ENCODE measurements at regions not wholly inside any gene's neighbourhood (a gene's known extent, or its start where the extent isn't known, plus 50 kb on each side); places are given as distances from the start of the nearest gene placed in this dataset.

DNA sequence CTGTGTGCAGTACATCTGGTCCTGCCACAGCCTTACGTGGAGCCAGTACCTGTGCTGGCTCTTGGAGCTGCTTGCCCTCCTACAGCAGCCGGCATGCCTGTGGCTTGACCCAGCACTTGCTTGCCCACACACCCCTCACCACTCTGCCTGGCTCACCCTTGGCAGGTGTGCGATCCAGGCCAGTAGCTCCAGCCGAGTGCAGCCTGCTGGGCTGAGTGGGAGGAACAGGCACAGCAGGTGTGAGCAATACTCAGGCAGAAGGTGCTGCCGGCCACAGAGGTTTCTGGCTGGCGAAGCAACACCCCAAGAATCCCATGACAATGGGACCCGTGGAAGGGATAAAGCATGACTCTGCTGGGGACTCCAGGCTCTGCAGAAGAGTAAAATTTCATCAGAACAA is 173.5 kb upstream of the ADCY1 start:
- H3K9me3 Mint-ChIP-seq, result peaks cover 8 to 13% of the 10 kb centered on the region in 2 experiments; a peak in 4 of 5 replicates
- no peaks in the 10 kb centered on the region for H3K23me2 ChIP-seq (ENCODE audit: insufficient read length, low read depth, low read length, poor library complexity, severe bottlenecking)
- H3K36me3 Mint-ChIP-seq (ENCODE audit: insufficient read depth in 1 of 3, low read depth in 3 of 3), result no peaks in the 10 kb centered on the region; a peak in 2 of 7 replicates
- no peaks in the 10 kb centered on the region for H4K20me1 ChIP-seq (ENCODE audit: control insufficient read depth, insufficient read depth, insufficient read length)
- no peaks in the 10 kb centered on the region for H3K27me3 ChIP-seq (ENCODE audit: insufficient read depth, low read length)
- H4K5ac ChIP-seq (ENCODE audit: insufficient read length, low read depth, low read length), result no peak overlapping the region
- H3K27ac ChIP-seq (ENCODE audit: insufficient read length, low read depth, low read length), result no peak overlapping the region
- no peak overlapping the region for H2AK5ac ChIP-seq (ENCODE audit: insufficient read length, low read length)
- no peak overlapping the region for H2BK5ac ChIP-seq (ENCODE audit: insufficient read length, low read length)
- H3K23ac ChIP-seq (ENCODE audit: insufficient read length, low read depth, low read length), result no peak overlapping the region
- H2BK20ac ChIP-seq (ENCODE audit: low read depth, low read length, poor library complexity, severe bottlenecking), result no peak overlapping the region
- no peak overlapping the region for H2BK120ac ChIP-seq (ENCODE audit: low read depth, low read length, poor library complexity, severe bottlenecking)
- H4K8ac ChIP-seq (replicated peaks; ENCODE audit: insufficient read length, low read depth, low read length), result no peak overlapping the region
- H3K4me2 ChIP-seq (ENCODE audit: insufficient read depth, insufficient read length, low read length), result no peak overlapping the region
- H3K4me3 Mint-ChIP-seq, result no peak overlapping the region
- H3K27me3 Mint-ChIP-seq (ENCODE audit: low read depth), result peaks cover 5% of the 10 kb centered on the region
- no peak overlapping the region for H2BK15ac ChIP-seq (ENCODE audit: low read depth, low read length)
- no peak overlapping the region for H4K91ac ChIP-seq (ENCODE audit: insufficient read length, low read depth, low read length)
- no peak overlapping the region for H2BK12ac ChIP-seq (ENCODE audit: insufficient read length, low read depth, low read length)
- no peak overlapping the region for H3T11ph ChIP-seq (ENCODE audit: low read length)
- H3K27ac Mint-ChIP-seq, result no peak overlapping the region
- no peaks in the 10 kb centered on the region for H3K4me1 ChIP-seq (ENCODE audit: insufficient read depth, low read length)
- peaks cover 0 to 6% of the 10 kb centered on the region in 2 experiments; a peak in 2 of 4 replicates for H3K4me1 Mint-ChIP-seq
- no peak for DNase-seq
- H3K14ac ChIP-seq (ENCODE audit: insufficient read depth, low read length), result peak overlapping the region; percentile 71
- H3K9me3 ChIP-seq (ENCODE audit: control insufficient read depth, low read depth, low read length), result no peaks in the 10 kb centered on the region
- no peak overlapping the region for H3K18ac ChIP-seq (ENCODE audit: insufficient read length, low read depth, low read length)
- no peaks in the 10 kb centered on the region for H3K79me2 ChIP-seq (ENCODE audit: insufficient read depth, low read length)
- no peak overlapping the region for H3K9ac ChIP-seq (ENCODE audit: extremely low read depth, insufficient read length, low read length)
- whole genome bisulfite sequencing (ENCODE audit: extremely low coverage, insufficient read length, low lambda C conversion rate), result no CpG with 5 or more reads among the region's 7 CpGs
- no peak overlapping the region for H3K56ac ChIP-seq (ENCODE audit: insufficient read length, low read depth, low read length)
- TF ChIP-seq, protein P1, sequence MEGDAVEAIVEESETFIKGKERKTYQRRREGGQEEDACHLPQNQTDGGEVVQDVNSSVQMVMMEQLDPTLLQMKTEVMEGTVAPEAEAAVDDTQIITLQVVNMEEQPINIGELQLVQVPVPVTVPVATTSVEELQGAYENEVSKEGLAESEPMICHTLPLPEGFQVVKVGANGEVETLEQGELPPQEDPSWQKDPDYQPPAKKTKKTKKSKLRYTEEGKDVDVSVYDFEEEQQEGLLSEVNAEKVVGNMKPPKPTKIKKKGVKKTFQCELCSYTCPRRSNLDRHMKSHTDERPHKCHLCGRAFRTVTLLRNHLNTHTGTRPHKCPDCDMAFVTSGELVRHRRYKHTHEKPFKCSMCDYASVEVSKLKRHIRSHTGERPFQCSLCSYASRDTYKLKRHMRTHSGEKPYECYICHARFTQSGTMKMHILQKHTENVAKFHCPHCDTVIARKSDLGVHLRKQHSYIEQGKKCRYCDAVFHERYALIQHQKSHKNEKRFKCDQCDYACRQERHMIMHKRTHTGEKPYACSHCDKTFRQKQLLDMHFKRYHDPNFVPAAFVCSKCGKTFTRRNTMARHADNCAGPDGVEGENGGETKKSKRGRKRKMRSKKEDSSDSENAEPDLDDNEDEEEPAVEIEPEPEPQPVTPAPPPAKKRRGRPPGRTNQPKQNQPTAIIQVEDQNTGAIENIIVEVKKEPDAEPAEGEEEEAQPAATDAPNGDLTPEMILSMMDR (conservative IDR thresholded peaks at IDR 0.05), result no peak
- no peaks in the 10 kb centered on the region for H3K79me1 ChIP-seq (ENCODE audit: insufficient read depth, low read depth, low read length, poor library complexity, severe bottlenecking)
- no peak overlapping the region for H3K4ac ChIP-seq (ENCODE audit: low read depth, low read length)
- H2AFZ ChIP-seq (ENCODE audit: low read length), result no peak overlapping the region
